GM12878 (cell line): ENCODE measurements at regions not wholly inside any gene's neighbourhood (a gene's known extent, or its start where the extent isn't known, plus 50 kb on each side); places are given as distances from the start of the nearest gene placed in this dataset.

Source experiments
- ATAC-seq: fragments of 200-7000 bp; cut with Tn5 transposase; 3 replicates; pipeline ENCODE4 v1.9.1; 2020; ENCODE audit warnings: mild to moderate bottlenecking, moderate library complexity
- BruUV-seq: library from RNA; stranded (reverse); fragments of 400-500 nt; replicated peaks from 2 replicates; lab custom pipeline; 2021; lab: Mats Ljungman, UMichigan
- CTCF ChIA-PET: fragments of 300-600 bp; sonication (Branson Sonifier 250); formaldehyde crosslinking; extraction: SDS; loops from one replicate; lab custom pipeline; 2021; ENCODE audit warnings: inconsistent platforms; lab: Yijun Ruan, JAX
- POLR2A ChIA-PET: fragments of 350-600 bp; formaldehyde crosslinking; extraction: SDS; loops from one replicate; lab custom pipeline; 2021; ENCODE audit warnings: inconsistent platforms; lab: Charles Lee
- RAD21 ChIA-PET: fragments of 300-600 bp; sonication (Branson Sonifier 250); formaldehyde crosslinking; loops from one replicate; lab custom pipeline; 2023; ENCODE audit warnings: antibody characterized with exemption; ENCODE audit not compliant: unreplicated experiment; lab: Charles Lee
- SMC1A ChIA-PET: fragments of 300-600 bp; sonication (Branson Sonifier 250); formaldehyde crosslinking; loops from one replicate; lab custom pipeline; 2023; ENCODE audit not compliant: unreplicated experiment, uncharacterized antibody; lab: Charles Lee
- DNase-seq: peaks from one replicate; pipeline ENCODE4 v3.0.0-alpha.2; 2011; ENCODE audit warnings: low read depth, low spot score
- FAIRE-seq: peaks from 3 replicates; lab custom pipeline; 2011; peaks lifted over from hg19 to GRCh38; lab: Jason Lieb, UNC
- H2AFZ ChIP-seq: 2 replicates; pipeline ENCODE4 v1.6.0; 2011; ENCODE audit warnings: low read depth, low read length, control low read depth; ENCODE audit not compliant: control insufficient read depth
- H3K27ac ChIP-seq: 2 replicates; pipeline ENCODE4 v1.5.1; 2011; ENCODE audit warnings: control low read depth; ENCODE audit not compliant: control insufficient read depth, insufficient read depth
- H3K27me3 ChIP-seq, 2 experiments: replicated peaks in 1 of 2; 2 replicates each; pipeline versions ENCODE4 v1.6.0 to v1.6.1; 2011; ENCODE audit warnings: low read length in 1 of 2; ENCODE audit not compliant: control insufficient read depth in 2 of 2, insufficient read depth in 2 of 2
- H3K36me3 ChIP-seq, 2 experiments: 2 replicates each; pipeline ENCODE4 v1.5.1; 2011; ENCODE audit warnings: low read length in 1 of 2; ENCODE audit not compliant: control insufficient read depth in 2 of 2, insufficient read depth in 2 of 2
- H3K4me1 ChIP-seq: 2 replicates; pipeline ENCODE4 v1.6.1; 2011; ENCODE audit warnings: mild to moderate bottlenecking, low read length, moderate library complexity, mixed read lengths; ENCODE audit not compliant: control insufficient read depth, insufficient read depth
- H3K4me2 ChIP-seq: 2 replicates; pipeline ENCODE4 v1.6.0; 2011; ENCODE audit warnings: control low read depth; ENCODE audit not compliant: control insufficient read depth, insufficient read depth
- H3K4me3 ChIP-seq: fragments of 200-600 bp; sonication (generic); 2 replicates; pipeline ENCODE4 v1.5.1; 2016
- H3K79me2 ChIP-seq: 2 replicates; pipeline ENCODE4 v1.6.0; 2011; ENCODE audit warnings: low read length; ENCODE audit not compliant: control insufficient read depth, insufficient read depth
- H3K9ac ChIP-seq: 2 replicates; pipeline ENCODE4 v1.8.0; 2011; ENCODE audit warnings: low read length, control low read depth, mixed read lengths; ENCODE audit not compliant: control insufficient read depth, insufficient read depth
- H3K9me3 ChIP-seq: replicated peaks from 3 replicates; pipeline ENCODE4 v1.5.1; 2011; ENCODE audit warnings: mild to moderate bottlenecking, low read length; ENCODE audit not compliant: control insufficient read depth, insufficient read depth
- H4K20me1 ChIP-seq: 2 replicates; pipeline ENCODE4 v1.6.0; 2011; ENCODE audit not compliant: control insufficient read depth, insufficient read depth
- BMI1 ChIP-seq: fragments of 450-650 bp; IDR thresholded peaks from 2 replicates; pipeline ENCODE4 v1.6.1; 2016; ENCODE audit warnings: mild to moderate bottlenecking, moderate library complexity, borderline replicate concordance
- MAX ChIP-seq: IDR thresholded peaks from 2 replicates; pipeline ENCODE4 v1.6.1; 2012; ENCODE audit warnings: low read depth, low read length, improper control_type of control experiment
- NFYB ChIP-seq: IDR thresholded peaks from 2 replicates; pipeline ENCODE4 v1.6.1; 2011; ENCODE audit warnings: low read depth, mild to moderate bottlenecking, low read length, improper control_type of control experiment, moderate library complexity; ENCODE audit not compliant: insufficient read depth
- RELB ChIP-seq: fragments of 450-650 bp; IDR thresholded peaks from 2 replicates; pipeline ENCODE4 v1.6.1; 2017; ENCODE audit warnings: low read depth, mild to moderate bottlenecking, moderate library complexity
- SKIL ChIP-seq: fragments of 450-650 bp; IDR thresholded peaks from 2 replicates; pipeline ENCODE4 v1.6.1; 2017; ENCODE audit warnings: mild to moderate bottlenecking, low read depth, inconsistent platforms; ENCODE audit not compliant: poor library complexity, severe bottlenecking
- YBX1 ChIP-seq: fragments of 450-650 bp; IDR thresholded peaks from 2 replicates; pipeline ENCODE4 v1.6.1; 2016; ENCODE audit warnings: antibody characterized with exemption
- WGBS: methylation state at CpG from one replicate; pipeline ENCODE4 v1.1.6; 2016; ENCODE audit warnings: low lambda C conversion rate; ENCODE audit not compliant: insufficient replicate concordance, insufficient coverage; ENCODE audit errors: missing lambda C conversion rate; 5-methylcytosine and 5-hydroxymethylcytosine counted together
- in situ Hi-C: fragments of 300-500 bp; cut with MboI; formaldehyde crosslinking; loops from 9 replicates; pipeline ENCODE4 v1.14.3; 2018; ENCODE audit warnings: mixed read lengths
- intact Hi-C: fragments of 100-400 bp; cut with micrococcal nuclease; formaldehyde crosslinking; loops from one replicate; pipeline ENCODE4 v1.14.2; 2022; ENCODE audit not compliant: unreplicated experiment

DNA sequence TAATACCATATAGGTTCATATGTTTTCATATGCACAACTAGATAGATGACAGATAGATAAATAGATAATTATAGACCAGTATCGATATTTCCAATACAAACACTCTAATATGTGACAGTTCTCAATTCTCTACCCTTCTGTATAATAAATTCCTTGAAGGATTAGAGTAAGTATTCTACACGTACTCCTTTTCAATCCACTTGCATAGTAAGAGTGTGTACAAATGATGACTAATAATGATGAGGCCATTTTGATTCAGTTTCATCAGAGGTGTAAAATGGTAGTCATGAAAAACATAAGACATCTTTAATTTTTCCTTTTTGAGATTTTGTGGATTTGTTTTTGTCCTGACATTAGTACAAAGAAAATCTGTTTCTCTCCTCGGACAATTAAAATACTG is 188.3 kb upstream of the WSB1 start:
- RAD21 ChIA-PET: no interaction called here
- SMC1A ChIA-PET: no interaction called here

More for the DNA sequence above, 188.3 kb upstream of the WSB1 start:
- Histone ChIP-seq H3K79me2 (no peaks in the 10 kb centered on the region), H3K27ac (no peak overlapping the region), H4K20me1 (no peaks in the 10 kb centered on the region), H3K4me1 (no peaks in the 10 kb centered on the region), H3K4me2 (no peak overlapping the region), H3K4me3 (no peak overlapping the region), H3K36me3 (no peaks in the 10 kb centered on the region), H3K27me3 (no peaks in the 10 kb centered on the region), H3K9ac (no peak overlapping the region), H3K9me3 (no peaks in the 10 kb centered on the region), H2AFZ (no peak overlapping the region)
- FAIRE-seq: no peak
- no TSS peak for BruUV-seq
- TF ChIP-seq RELB (no peak), MAX (no peak), SKIL (no peak), YBX1 (no peak), BMI1 (no peak), NFYB (no peak)
- CTCF ChIA-PET: no interaction called here
- 11% methylated on average over 3 of the region's 3 CpGs for WGBS
- POLR2A ChIA-PET: no interaction called here
- DNase-seq: no peak
- intact Hi-C loops (no loop called here), in situ Hi-C loops (no loop called here)
- ATAC-seq: no peak
